K562 (cell line): ENCODE measurements at regions not wholly inside any gene's neighbourhood (a gene's known extent, or its start where the extent isn't known, plus 50 kb on each side); places are given as distances from the start of the nearest gene placed in this dataset.

Source experiments
- ATF7 ChIP-seq: fragments of 450-650 bp; IDR thresholded peaks from 2 replicates; pipeline ENCODE4 v1.7.1; 2014; ENCODE audit warnings: mild to moderate bottlenecking, moderate library complexity
- BCL6 ChIP-seq: fragments of 250-450 bp; sonication (Bioruptor Pico); IDR thresholded peaks from 2 replicates; pipeline ENCODE4 v1.4.0; 2020
- RBM15 ChIP-seq: fragments of 200-400 bp; formaldehyde crosslinking; IDR thresholded peaks from 2 replicates; pipeline ENCODE4 v1.6.1; 2018; ENCODE audit warnings: mild to moderate bottlenecking, low read length, moderate library complexity; ENCODE audit not compliant: insufficient read depth
- TF ChIP-seq, protein P1 (sequence below): fragments of 200-600 bp; sonication (generic); IDR thresholded peaks from one replicate; pipeline ENCODE4 v1.6.1; 2012; ENCODE audit warnings: mild to moderate bottlenecking, low read depth, low read length, inconsistent platforms
- TF ChIP-seq, protein P2 (sequence below): sonication (generic); formaldehyde crosslinking; IDR thresholded peaks from 2 replicates; pipeline ENCODE4 v1.8.1; 2022; ENCODE audit warnings: missing genetic modification reagents

DNA sequence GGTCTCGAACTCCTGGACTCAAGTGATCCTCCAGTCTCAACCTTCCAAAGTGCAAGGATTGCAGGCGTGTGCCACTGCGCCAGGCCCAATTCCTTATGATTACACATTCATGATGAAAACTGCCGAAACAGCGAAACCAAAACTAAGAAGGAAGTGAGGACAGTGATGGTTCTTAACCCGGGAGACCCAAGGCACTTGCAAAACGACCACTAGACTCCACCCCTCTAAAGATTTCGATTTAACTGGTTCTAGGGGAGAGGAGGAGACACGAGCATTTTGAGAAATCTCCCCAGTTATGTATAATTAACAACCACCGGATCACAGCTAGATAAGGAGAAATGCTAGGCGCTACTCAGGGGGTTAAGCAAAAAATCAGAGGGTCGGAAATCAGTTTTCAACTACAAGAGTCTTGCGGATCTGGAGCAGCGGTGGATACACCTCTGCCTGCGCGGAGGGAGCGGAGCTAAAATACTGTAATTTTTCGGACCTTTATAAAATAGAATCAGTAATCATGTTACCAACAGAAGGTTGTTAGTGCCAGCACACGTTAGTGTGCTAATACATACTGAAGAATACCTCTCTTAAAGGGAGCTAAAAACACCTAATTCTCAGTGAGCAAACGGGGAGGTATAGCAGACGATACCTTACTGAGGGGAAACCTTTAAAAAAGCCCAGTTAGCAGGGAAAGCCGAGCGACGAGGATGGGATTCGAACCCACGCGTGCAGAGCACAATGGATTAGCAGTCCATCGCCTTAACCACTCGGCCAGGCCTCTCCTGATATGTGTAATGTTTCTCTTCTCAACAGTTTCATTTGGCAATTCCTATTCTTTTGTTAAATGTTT, 60.0 kb upstream of the BTN3A2 start (continued):
- TF ChIP-seq, protein P1, sequence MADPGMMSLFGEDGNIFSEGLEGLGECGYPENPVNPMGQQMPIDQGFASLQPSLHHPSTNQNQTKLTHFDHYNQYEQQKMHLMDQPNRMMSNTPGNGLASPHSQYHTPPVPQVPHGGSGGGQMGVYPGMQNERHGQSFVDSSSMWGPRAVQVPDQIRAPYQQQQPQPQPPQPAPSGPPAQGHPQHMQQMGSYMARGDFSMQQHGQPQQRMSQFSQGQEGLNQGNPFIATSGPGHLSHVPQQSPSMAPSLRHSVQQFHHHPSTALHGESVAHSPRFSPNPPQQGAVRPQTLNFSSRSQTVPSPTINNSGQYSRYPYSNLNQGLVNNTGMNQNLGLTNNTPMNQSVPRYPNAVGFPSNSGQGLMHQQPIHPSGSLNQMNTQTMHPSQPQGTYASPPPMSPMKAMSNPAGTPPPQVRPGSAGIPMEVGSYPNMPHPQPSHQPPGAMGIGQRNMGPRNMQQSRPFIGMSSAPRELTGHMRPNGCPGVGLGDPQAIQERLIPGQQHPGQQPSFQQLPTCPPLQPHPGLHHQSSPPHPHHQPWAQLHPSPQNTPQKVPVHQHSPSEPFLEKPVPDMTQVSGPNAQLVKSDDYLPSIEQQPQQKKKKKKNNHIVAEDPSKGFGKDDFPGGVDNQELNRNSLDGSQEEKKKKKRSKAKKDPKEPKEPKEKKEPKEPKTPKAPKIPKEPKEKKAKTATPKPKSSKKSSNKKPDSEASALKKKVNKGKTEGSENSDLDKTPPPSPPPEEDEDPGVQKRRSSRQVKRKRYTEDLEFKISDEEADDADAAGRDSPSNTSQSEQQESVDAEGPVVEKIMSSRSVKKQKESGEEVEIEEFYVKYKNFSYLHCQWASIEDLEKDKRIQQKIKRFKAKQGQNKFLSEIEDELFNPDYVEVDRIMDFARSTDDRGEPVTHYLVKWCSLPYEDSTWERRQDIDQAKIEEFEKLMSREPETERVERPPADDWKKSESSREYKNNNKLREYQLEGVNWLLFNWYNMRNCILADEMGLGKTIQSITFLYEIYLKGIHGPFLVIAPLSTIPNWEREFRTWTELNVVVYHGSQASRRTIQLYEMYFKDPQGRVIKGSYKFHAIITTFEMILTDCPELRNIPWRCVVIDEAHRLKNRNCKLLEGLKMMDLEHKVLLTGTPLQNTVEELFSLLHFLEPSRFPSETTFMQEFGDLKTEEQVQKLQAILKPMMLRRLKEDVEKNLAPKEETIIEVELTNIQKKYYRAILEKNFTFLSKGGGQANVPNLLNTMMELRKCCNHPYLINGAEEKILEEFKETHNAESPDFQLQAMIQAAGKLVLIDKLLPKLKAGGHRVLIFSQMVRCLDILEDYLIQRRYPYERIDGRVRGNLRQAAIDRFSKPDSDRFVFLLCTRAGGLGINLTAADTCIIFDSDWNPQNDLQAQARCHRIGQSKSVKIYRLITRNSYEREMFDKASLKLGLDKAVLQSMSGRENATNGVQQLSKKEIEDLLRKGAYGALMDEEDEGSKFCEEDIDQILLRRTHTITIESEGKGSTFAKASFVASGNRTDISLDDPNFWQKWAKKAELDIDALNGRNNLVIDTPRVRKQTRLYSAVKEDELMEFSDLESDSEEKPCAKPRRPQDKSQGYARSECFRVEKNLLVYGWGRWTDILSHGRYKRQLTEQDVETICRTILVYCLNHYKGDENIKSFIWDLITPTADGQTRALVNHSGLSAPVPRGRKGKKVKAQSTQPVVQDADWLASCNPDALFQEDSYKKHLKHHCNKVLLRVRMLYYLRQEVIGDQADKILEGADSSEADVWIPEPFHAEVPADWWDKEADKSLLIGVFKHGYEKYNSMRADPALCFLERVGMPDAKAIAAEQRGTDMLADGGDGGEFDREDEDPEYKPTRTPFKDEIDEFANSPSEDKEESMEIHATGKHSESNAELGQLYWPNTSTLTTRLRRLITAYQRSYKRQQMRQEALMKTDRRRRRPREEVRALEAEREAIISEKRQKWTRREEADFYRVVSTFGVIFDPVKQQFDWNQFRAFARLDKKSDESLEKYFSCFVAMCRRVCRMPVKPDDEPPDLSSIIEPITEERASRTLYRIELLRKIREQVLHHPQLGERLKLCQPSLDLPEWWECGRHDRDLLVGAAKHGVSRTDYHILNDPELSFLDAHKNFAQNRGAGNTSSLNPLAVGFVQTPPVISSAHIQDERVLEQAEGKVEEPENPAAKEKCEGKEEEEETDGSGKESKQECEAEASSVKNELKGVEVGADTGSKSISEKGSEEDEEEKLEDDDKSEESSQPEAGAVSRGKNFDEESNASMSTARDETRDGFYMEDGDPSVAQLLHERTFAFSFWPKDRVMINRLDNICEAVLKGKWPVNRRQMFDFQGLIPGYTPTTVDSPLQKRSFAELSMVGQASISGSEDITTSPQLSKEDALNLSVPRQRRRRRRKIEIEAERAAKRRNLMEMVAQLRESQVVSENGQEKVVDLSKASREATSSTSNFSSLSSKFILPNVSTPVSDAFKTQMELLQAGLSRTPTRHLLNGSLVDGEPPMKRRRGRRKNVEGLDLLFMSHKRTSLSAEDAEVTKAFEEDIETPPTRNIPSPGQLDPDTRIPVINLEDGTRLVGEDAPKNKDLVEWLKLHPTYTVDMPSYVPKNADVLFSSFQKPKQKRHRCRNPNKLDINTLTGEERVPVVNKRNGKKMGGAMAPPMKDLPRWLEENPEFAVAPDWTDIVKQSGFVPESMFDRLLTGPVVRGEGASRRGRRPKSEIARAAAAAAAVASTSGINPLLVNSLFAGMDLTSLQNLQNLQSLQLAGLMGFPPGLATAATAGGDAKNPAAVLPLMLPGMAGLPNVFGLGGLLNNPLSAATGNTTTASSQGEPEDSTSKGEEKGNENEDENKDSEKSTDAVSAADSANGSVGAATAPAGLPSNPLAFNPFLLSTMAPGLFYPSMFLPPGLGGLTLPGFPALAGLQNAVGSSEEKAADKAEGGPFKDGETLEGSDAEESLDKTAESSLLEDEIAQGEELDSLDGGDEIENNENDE, result no peak
- TF ChIP-seq BCL6 (CRISPR knock-in tag), result no peak
- TF ChIP-seq, protein P2, sequence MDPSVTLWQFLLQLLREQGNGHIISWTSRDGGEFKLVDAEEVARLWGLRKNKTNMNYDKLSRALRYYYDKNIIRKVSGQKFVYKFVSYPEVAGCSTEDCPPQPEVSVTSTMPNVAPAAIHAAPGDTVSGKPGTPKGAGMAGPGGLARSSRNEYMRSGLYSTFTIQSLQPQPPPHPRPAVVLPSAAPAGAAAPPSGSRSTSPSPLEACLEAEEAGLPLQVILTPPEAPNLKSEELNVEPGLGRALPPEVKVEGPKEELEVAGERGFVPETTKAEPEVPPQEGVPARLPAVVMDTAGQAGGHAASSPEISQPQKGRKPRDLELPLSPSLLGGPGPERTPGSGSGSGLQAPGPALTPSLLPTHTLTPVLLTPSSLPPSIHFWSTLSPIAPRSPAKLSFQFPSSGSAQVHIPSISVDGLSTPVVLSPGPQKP (CRISPR knock-in tag), result no peak
- no peak for TF ChIP-seq RBM15
- peak; percentile 87 for TF ChIP-seq ATF7
